WTC11 (cell line): ENCODE measurements at regions not wholly inside any gene's neighbourhood (a gene's known extent, or its start where the extent isn't known, plus 50 kb on each side); places are given as distances from the start of the nearest gene placed in this dataset.

Source experiments
- JAZF1 ChIP-seq: fragments of 250-450 bp; sonication (Bioruptor Pico); IDR thresholded peaks from 2 replicates; pipeline ENCODE4 v1.9.0; 2021; ENCODE audit warnings: moderate library complexity, mild to moderate bottlenecking, inconsistent platforms
- JUN ChIP-seq: sonication (generic); formaldehyde crosslinking; IDR thresholded peaks from 2 replicates; pipeline ENCODE4 v1.8.0; 2023; ENCODE audit warnings: mild to moderate bottlenecking, missing genetic modification reagents
- KAT7 ChIP-seq: sonication (generic); formaldehyde crosslinking; IDR thresholded peaks from 2 replicates; pipeline ENCODE4 v1.8.1; 2023; ENCODE audit warnings: missing genetic modification reagents, mild to moderate bottlenecking, borderline replicate concordance
- TF ChIP-seq, protein P1 (sequence below): sonication (generic); formaldehyde crosslinking; IDR thresholded peaks from 2 replicates; pipeline ENCODE4 v1.8.0; 2022; ENCODE audit warnings: mild to moderate bottlenecking, missing genetic modification reagents
- TF ChIP-seq, protein P2 (sequence below): fragments of 200-600 bp; IDR thresholded peaks from 2 replicates; pipeline ENCODE4 v1.8.0; 2022; ENCODE audit warnings: antibody characterized with exemption

DNA sequence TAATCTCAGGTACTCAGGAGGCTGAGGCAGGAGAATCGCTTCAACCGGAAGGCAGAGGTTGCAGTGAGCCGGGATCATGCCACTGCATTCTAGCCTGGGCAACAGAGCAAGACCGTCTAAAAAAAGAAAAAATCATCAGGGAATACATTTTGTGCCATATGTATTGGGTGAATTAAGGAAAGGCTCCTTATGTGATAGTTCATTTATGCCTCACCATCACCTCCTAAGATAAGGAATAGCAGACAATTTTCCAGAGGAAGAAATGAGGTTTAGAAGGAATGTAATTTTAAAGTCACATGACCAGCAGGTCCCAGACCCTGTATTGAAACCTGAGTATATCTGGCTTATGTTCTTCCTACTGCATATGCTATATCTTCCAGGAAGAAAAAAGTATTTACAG lies 93.9 kb upstream of the FOXC1 start:
- TF ChIP-seq, protein P1, sequence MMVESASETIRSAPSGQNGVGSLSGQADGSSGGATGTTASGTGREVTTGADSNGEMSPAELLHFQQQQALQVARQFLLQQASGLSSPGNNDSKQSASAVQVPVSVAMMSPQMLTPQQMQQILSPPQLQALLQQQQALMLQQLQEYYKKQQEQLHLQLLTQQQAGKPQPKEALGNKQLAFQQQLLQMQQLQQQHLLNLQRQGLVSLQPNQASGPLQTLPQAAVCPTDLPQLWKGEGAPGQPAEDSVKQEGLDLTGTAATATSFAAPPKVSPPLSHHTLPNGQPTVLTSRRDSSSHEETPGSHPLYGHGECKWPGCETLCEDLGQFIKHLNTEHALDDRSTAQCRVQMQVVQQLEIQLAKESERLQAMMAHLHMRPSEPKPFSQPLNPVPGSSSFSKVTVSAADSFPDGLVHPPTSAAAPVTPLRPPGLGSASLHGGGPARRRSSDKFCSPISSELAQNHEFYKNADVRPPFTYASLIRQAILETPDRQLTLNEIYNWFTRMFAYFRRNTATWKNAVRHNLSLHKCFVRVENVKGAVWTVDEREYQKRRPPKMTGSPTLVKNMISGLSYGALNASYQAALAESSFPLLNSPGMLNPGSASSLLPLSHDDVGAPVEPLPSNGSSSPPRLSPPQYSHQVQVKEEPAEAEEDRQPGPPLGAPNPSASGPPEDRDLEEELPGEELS (CRISPR knock-in tag) = no peak
- TF ChIP-seq JUN (no peak), KAT7 (CRISPR knock-in tag) (no peak), JAZF1 (CRISPR knock-in tag) (no peak)
- TF ChIP-seq, protein P2, sequence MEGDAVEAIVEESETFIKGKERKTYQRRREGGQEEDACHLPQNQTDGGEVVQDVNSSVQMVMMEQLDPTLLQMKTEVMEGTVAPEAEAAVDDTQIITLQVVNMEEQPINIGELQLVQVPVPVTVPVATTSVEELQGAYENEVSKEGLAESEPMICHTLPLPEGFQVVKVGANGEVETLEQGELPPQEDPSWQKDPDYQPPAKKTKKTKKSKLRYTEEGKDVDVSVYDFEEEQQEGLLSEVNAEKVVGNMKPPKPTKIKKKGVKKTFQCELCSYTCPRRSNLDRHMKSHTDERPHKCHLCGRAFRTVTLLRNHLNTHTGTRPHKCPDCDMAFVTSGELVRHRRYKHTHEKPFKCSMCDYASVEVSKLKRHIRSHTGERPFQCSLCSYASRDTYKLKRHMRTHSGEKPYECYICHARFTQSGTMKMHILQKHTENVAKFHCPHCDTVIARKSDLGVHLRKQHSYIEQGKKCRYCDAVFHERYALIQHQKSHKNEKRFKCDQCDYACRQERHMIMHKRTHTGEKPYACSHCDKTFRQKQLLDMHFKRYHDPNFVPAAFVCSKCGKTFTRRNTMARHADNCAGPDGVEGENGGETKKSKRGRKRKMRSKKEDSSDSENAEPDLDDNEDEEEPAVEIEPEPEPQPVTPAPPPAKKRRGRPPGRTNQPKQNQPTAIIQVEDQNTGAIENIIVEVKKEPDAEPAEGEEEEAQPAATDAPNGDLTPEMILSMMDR = no peak
